22Rv1 (cell line): ENCODE measurements at regions not wholly inside any gene's neighbourhood (a gene's known extent, or its start where the extent isn't known, plus 50 kb on each side); places are given as distances from the start of the nearest gene placed in this dataset.

Experiments
- ZFX ChIP-seq: fragments of 450-650 bp; IDR thresholded peaks from 2 replicates; pipeline ENCODE4 v1.6.1; 2017; ENCODE audit warnings: antibody characterized with exemption, borderline replicate concordance
- TF ChIP-seq, protein P1 (sequence below): fragments of 450-650 bp; IDR thresholded peaks from 2 replicates; pipeline ENCODE4 v1.5.1; 2017; ENCODE audit warnings: mild to moderate bottlenecking

DNA sequence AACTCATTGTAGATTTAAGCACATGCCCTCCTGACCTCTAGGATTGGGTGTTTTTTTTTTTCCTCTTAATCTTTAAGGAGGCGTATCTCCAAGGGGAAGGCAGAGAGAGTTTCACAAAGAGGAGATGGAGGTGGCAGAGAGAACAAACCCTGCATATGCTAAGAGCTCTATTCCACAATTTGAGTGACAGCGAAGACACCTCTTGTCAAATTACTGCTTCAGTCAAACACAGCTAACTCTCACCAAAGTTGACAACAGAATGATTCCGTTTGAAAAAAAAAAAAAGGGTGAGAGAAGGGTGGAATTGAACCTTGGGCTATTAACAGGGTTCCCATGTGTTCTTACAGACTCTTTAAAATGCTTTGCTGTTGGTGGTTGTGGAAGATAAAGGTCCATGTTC, 112.6 kb downstream of the NXPE2 start:
- TF ChIP-seq, protein P1, sequence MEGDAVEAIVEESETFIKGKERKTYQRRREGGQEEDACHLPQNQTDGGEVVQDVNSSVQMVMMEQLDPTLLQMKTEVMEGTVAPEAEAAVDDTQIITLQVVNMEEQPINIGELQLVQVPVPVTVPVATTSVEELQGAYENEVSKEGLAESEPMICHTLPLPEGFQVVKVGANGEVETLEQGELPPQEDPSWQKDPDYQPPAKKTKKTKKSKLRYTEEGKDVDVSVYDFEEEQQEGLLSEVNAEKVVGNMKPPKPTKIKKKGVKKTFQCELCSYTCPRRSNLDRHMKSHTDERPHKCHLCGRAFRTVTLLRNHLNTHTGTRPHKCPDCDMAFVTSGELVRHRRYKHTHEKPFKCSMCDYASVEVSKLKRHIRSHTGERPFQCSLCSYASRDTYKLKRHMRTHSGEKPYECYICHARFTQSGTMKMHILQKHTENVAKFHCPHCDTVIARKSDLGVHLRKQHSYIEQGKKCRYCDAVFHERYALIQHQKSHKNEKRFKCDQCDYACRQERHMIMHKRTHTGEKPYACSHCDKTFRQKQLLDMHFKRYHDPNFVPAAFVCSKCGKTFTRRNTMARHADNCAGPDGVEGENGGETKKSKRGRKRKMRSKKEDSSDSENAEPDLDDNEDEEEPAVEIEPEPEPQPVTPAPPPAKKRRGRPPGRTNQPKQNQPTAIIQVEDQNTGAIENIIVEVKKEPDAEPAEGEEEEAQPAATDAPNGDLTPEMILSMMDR: no peak
- no peak for TF ChIP-seq ZFX
